HG03432 (cell line): ENCODE measurements at regions not wholly inside any gene's neighbourhood (a gene's known extent, or its start where the extent isn't known, plus 50 kb on each side); places are given as distances from the start of the nearest gene placed in this dataset.
"Not testable (repeated sequence)": the region's sequence is repeated elsewhere in the genome, so short reads cannot be mapped to it uniquely, and the experiment has no call there.

ENCODE experiments used
- ATAC-seq: cut with Tn5 transposase; IDR thresholded peaks from one replicate; pipeline ENCODE4 v1.9.1; 2021; ENCODE audit warnings: mild to moderate bottlenecking, moderate library complexity; ENCODE audit not compliant: unreplicated experiment

DNA sequence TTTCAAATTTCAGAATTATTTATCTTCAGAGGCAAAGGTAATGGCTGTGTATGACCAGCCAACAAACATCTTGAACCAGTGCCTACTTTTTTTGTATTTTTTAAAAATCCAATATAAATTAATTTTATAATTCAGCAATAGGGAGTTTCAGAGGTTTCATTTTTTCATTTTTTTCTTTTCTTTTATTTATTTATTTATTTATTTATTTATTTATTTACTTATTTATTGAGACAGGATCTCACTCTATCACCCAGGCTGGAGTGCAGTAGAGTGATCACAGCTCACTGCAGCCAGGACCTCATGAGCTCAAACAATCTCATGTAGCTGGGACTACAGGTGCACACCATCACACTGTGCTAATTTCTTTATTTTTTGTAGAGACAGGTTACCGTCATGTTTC, 250.5 kb downstream of the TMEM47 start:
- ATAC-seq, result no peak

DNA sequence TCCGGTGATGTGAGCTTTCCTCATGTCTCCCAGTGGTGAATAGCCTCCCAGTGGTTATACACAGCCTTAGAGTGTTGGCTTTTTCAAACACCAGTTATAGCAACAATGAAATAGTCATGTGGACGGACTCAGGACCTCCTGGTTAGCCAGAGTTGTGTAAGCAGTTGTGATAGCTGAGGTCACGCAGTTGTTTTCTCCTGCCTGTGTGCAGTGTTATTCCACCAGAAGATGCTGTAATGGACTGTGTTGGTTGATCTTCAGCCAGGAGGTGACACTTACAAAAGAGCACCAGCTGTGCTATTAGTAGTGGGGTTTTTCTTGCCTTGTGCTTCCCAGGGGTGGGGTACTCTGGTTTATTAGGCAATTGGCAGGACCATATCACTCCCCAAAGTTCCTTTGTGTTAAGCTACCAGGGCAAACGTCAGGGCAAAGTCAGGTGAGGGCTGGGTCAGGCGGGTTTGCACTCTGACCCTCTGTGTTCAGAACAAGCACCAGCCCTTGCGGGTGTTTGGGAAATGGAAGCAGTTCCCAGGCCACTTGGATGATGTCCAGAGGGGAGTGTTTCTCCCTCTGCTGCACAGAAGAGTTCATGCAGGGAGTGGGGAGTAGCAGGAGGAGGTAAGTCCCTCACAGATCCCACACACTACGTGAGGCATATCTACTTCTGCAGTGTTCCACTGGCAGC, 252.6 kb downstream of the TMEM47 start:
- no peak for ATAC-seq

DNA sequence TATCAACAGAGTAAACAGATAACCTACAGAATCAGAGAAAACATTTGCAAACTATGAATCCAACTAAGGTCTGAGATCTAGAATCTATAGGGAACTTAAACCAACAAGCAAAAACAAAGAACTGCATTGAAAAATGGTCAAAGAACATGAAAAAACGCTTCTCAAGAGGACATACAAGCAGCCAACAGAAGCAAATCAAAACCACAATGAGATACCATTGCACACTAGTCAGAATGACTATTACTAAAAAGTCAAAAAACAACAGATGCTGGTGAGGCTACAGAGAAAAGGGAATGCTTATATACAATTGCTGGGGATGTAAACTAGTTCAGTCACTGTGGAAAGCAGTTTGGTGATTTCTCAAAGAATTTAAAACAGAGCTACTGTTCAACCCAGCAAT, 255.7 kb downstream of the TMEM47 start:
- no peak for ATAC-seq

DNA sequence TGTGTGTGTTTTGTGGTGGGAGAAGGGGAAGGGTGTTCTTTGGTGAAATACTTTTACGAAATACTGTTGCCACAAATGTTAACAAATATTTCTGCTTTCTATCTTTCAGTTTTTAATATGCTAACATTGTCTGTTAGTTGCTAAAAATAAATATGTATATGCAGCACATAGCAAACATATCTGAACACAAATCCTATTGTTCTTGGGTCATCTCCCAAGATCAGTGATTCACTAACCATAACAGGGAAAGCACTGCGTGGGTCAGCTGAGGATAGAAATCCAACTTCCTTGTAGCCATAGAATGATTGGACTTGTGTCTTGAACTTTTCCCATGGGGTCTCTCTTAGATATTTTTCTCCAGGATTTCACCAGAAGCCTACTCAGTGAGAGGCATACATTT, 250.3 kb upstream of the FAM47A start:
- ATAC-seq, result no peak

DNA sequence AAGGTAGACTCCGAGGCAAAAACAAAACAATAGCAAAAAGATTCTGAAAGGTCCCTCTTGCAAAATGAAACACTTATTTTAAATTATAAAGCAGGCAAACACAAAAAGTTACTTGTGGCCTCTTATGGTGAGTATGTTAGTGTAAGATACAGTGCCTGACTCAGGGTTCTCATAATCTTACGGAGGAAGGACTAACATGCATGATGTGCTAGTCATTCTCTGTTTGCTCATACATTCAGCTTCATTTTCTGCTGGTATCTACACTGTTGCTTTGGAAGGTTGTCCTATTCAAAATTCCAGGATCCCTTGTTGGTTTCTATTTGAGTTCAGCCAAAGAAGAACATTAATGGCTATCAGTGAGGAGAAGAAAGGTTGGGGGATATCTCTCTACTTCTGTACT, 249.1 kb upstream of the FAM47A start:
- ATAC-seq, result no peak

DNA sequence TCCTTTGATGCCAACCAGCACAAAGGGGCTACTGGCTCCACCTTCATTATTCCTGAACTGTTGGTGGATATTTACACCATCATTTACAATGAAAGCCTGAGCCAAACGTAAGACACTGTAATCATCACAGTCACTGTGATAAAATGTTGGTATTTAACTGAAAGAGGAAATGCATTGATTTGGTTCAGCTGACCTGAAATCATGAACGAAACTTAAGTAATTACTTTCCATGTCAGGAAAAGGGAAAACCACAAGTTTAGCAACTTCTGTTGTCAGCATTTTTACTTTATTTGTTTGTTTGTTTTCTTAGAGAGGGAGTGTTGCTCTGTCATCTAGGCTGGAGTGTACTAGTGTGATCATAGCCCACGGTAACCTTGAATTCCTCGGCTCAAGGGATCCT, 247.8 kb upstream of the FAM47A start:
- ATAC-seq, result no peak

DNA sequence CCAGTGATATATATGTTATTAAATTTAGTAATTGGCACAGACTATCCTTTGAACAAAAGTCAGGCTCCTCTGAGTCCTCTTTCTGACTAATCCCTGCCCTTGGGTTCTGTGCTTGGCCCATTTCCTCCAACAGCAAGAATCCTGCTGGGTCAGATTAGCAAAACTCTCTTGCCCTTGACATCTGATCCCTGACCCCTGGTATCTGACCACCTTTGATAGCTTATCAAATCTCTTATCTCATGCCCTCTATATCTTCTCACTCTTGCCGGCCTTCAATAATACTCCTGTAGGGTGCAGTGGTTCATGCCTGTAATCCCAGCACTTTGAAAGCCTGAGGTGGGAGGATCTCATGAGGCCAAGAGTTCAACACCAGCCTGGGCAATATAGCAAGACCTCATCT, 245.5 kb upstream of the FAM47A start:
- ATAC-seq, result no peak

DNA sequence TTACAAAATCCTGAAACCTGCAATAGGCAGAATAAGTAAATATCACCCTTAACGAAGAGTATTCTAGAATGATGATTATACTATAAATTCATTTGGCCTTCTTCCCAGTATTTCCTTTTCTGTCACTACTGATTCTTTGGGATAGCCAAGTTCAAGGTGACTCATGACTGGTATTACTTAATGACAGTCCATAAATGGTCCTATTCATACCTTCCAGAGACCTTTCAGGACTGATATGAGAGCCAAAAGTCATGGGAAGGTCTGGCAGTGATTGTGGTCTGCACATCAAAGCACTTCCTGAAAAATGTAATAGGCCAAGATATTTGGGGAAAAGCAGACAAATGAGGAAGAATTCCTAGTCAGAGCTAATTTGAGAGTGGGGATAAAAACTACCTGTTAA, 239.6 kb upstream of the FAM47A start:
- ATAC-seq, result no peak

DNA sequence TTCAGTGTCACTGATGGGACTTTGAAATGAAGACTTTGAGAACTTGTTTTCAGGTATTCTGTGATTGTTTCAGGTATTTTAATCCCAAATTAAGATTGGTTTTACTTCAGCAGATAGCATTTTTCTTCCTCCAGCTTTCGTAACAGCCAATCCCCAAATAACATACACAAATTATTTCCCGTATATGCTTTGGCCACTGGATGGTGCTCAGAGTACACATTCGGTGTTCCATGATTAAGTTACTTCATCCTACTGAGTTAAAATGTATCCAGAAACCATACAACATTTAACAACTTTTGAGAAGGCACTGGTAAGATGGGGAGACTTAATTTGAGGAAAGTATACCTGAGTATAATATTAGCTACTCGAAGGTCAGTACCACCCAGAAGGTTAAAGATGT, 233.4 kb upstream of the FAM47A start:
- ATAC-seq, result no peak

DNA sequence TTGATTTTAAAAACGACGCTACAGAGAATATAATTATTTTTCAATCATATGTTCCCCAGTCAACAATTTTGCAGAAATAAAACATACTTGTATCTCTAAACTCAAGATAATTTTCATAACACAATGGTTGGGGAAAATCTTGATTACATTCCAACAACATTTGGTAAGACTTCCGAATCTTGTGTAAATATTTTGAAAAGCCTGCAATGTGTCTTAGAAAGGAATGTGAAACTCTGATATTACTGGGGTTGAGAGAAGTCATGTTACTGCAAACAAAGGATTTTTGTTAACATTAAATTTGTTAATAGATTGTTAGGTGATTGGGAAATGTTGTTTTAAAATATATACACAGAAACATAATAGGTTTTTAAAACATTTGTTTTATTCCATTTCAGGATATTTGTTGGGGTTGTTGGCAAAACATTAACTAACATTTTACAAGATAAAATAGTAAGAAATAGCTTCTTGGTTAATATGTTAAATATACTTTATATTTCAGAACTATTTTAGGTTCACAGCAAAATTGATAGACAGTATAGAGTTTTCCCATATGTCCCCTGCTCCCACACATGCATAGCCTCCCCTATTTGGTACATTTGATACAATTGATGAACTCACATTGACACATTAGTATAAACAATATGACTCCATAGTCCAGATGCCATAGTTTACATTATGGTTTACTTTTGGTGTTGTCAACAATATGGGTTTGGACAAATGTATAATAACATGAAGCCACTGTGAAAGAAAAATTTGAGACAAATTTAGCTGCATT, 218.6 kb upstream of the FAM47A start:
- no peak for ATAC-seq

DNA sequence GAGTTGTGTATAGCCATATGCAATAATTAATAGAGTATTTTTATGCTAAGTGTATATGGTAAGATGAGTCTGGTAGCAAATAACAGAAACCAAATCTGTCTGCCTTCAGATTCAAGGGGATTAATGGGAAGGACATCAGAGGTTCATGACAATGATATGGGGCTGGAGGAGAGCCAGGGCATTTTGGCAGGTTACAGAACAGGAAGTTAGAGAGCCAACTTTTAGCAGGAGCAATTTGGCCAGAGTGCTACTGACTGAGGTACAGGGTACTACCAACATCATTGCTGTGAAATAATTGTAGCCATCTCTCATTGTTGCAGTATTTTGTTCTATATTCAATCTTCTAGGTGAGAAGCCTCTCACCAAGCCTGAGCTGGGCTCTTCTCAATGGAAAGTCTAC, 210.9 kb upstream of the FAM47A start:
- no peak for ATAC-seq

DNA sequence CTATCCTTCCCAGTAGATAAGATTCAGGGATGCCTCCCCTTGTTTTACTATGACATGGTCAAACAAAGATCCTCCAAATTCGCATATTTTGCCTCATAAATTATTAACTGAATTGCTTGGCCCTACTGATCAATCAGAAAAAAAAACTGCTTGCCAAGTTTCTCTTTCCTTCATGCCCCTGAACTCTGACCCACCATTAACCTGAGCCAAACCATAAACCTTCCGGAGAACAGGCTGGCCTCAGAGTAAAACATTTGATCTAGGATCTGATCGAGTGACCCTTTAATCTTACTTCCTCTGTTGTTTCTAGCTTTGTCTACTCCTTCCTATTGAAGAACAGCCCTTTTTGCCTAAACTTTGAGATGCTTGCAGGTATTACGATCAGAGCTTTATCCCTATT, 209.7 kb upstream of the FAM47A start:
- ATAC-seq, result no peak

DNA sequence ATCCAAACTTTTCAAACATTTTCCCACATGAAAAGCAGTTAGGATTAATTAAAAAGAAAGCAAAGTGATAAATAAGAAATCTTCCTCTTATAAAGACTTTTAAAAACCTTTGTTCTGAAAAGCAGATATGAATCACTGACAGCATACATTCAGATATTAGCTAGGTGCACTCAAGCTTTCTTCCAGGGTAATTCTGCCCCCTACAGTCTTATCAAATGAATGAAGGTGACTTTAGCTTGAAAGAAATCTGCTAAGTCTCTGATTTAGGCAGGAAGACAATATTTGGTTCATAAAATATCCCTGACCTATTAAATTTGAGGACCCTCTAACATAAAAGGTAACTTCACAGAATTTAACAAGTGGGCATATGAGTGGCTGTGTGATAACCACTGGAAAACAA, 209.1 kb upstream of the FAM47A start:
- no peak for ATAC-seq

DNA sequence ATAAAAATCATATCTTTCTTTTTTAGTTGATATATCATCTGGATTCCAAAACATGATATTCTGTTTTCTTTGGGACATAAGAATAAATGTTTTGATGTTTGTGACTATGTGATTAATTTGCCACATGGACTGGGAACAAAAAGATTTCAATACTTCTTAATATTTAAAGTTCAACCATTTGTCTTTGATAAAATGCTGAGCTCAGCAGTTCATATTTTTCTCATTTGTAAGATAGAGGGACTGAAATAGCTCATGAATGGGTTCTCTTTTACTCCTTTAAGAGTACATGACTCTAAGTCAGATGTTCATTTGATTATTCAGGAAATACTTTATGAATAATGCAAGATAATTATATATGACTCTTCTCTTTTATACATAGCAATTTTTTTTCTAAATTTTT, 205.9 kb upstream of the FAM47A start:
- ATAC-seq, result no peak

DNA sequence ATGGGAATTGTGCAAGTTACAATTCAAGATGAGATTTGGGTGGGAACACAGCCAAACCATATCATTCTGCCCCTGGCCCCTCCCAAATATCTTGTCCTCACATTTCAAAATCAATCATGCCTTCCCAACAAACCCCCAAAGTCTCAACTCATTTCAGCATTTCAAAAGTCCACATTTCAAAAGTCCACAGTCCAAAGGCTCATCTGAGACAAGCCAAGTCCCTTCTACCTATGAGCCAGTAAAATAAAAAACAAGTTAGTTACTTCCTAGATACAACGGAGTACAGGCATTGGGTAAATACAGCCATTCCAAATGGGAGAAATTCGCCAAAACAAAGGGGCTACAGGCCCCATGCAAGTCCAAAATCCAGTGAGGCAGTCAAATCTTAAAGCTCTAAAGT, 203.3 kb upstream of the FAM47A start:
- ATAC-seq, result not testable (repeated sequence)

DNA sequence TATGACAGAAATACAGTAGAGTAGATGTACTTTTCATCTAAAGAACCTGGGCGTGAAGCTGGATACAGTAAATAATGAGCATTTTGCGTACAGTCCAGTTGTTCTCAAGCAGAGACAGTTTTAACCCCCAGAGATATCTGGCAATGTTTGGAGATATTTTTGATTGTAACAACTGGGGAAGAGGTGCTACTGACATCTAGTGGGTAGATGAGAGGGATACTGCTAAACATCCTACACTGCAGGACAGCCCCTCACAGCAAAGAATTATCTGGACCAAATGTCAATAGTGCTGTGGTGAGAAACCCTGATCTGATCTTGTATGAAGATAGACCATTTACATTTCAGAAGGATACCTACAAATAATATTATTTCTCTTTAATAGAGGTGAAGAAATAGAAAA, 200.2 kb upstream of the FAM47A start:
- no peak for ATAC-seq

DNA sequence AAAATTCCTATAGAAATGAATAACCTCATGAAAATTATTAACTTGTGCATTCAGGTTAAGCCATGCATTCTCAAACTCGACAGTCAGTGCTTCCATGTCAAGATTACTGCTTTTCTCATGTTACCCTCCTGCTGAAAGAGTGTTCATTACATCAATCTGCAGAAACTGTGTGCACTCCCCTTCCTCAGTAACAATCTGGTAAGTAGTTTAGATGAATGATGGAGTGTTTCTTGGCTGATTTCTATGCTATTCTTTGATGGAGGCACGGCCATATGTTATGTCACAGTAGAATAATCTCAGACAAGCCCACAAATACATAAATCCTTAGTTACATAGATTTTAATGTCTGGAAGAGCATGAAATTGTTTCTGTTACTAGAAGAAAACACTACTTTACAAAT, 193.3 kb upstream of the FAM47A start:
- no peak for ATAC-seq

DNA sequence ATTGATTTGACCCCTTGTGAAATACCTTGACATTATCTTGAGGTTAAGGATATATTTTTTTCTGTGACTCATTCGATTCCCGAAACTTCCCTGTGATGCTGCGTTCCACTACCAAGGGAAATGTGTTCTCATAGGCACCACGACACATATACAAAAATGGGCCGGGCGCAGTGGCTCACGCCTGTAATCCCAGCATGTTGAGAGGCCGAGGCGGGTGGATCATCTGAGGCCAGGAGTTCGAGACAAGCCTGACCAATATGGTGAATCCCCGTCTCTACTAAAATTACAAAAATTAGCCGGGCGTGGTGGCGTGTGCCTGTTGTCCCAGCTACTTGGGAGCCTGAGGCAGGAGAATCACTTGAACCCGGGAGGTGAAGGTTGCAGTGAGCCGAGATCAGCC, 188.3 kb upstream of the FAM47A start:
- not testable (repeated sequence) for ATAC-seq

DNA sequence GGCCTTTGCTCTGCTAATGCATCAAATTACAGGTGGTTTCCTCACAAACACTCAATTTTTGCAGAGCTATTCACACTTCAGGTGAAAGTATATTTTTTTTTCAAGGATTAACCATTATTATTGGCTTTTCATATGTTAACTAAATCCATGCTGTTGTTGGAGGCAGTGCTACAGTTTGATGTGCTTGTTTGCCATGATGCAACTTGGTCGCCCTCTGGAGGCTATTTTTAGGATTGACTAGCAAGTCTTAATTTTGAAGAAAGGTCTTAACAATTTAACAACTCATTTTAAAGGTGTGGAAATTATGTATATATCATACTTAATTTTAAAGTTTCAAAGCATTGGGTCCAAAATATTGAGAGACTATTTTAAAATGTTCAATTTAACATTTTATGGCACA, 168.8 kb upstream of the FAM47A start:
- ATAC-seq, result no peak

DNA sequence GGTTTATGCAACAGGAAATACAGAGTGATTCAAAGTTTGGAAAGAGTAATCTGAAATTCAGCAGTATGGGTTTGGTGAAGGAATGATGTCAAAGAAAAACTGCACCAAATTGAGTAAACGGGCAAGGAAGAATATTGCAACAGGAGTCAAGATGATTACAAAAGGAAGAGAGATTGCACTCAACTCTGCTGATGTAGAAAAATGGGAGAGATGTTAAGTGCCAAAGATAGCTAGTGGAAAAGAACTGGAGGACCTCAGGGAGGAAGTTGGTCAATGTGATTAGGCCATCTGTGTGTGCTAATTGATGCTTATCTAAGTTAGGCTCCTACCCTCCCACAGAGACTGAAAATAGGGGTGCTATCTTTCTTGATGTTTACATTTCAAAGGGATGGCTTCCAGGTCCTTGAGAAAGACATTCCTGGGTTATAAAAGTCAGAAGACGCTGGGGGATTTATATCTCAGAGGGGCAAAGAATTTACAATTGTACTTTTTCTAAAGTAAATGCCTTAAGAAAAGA, 167.4 kb upstream of the FAM47A start:
- no peak for ATAC-seq

DNA sequence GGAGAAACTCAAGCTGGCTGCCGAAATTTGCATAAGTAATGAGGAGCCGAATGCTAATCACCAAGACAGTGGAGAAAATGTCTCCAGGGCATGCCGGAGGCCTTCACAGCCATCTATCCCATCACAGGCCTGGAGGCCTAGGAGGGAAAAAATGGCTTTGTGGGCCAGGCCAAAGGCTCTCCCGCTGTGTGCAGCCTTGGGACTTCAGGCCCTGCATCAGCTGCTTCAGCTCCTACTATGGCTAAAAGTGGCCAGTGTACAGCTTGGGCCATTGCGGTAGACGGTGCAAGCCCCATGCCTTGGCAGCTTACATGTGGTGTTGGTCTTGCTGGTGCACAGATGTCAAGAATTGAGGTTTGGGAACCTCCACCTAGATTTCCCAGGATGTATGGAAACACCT, 162.6 kb upstream of the FAM47A start:
- no peak for ATAC-seq

DNA sequence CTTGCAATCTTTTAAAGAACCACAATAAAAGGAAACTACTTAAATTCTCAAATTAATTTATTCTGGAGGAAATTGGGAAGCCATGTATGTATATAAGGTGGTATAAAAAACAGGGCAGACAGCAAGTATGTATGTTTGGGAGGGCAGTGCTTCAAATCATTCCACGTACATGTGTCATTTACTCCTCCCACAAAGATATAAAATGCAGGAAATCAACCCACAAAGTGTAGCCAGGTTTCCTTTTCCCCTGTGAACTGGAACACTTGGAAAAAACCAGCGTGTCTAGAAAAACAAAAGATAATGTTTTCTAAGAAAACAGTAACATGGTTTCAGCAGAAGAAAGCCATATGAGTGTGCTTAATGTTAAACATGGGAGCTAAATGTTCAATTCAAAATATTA, 156.7 kb upstream of the FAM47A start:
- ATAC-seq, result no peak
